Motor neuron (in vitro differentiated cells): ENCODE measurements at regions not wholly inside any gene's neighbourhood (a gene's known extent, or its start where the extent isn't known, plus 50 kb on each side); places are given as distances from the start of the nearest gene placed in this dataset.
A peak's percentile ranks its signal among the peaks of the same experiment; 100 is the strongest.

Source experiments
- ATAC-seq, 8 experiments: fragments of 200-7000 bp; cut with Tn5 transposase; replicated peaks in 6 of 8; 2 replicates each; pipeline ENCODE4 v1.8.0; 2021; ENCODE audit warnings: mild to moderate bottlenecking in 8 of 8, moderate library complexity in 8 of 8
- H3K27ac ChIP-seq, 2 donors: fragments of 250-450 bp; sonication (Bioruptor Pico); 2 replicates each; pipeline ENCODE4 v1.9.0; 2021; ENCODE audit warnings: antibody characterized with exemption in 2 of 2, mild to moderate bottlenecking in 2 of 2, moderate library complexity in 1 of 2
- H3K4me1 ChIP-seq, 2 donors: fragments of 250-450 bp; sonication (Bioruptor Pico); replicated peaks in 1 of 2; 2 replicates each; pipeline ENCODE4 v1.6.1; 2021; ENCODE audit warnings: antibody characterized with exemption in 2 of 2, mild to moderate bottlenecking in 2 of 2, moderate library complexity in 1 of 2
- H3K4me3 ChIP-seq, 5 donors: fragments of 250-450 bp; sonication (Bioruptor Pico); 2 replicates each; pipeline ENCODE4 v1.9.0; 2021; ENCODE audit warnings: antibody characterized with exemption in 5 of 5, mild to moderate bottlenecking in 5 of 5, moderate library complexity in 4 of 5
- WGBS, 10 experiments: fragments of 450-650 bp; shearing (Covaris generic); methylation state at CpG; one replicate each; pipeline ENCODE4 v1.0.0; 2022; 5-methylcytosine and 5-hydroxymethylcytosine counted together
- in situ Hi-C, 9 experiments: fragments of 400-800 bp; cut with MboI; loops; one replicate each; pipeline ENCODE4 v1.15.0; 2021; ENCODE audit warnings: low sequenced_read_pairs in 9 of 9, low pct_unique_long_range_greater_than_20kb in 2 of 9; ENCODE audit not compliant: unreplicated experiment in 9 of 9

DNA sequence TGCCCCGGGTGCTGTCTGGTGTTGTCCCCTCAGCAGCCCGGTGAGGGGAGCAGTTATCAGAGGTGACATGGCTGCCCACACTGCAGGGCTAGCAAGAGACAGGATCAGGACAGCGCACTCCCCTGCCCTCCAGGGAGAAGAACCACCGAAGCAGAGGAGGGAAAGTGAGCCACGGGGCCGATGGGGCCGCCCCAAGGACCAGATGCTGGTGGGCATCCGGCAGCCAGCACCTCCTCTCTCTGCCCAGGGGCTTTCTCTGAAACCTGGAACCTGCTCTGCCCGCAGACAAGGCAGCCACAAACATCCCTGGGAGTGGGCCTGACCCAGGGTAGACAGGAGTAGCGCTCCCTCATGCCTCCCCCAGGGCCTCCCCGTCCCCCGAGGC lies 163.0 kb upstream of the CST7 start:
- ATAC-seq: no peak
- in situ Hi-C loops: loop anchor here in 2 of 9 experiments (10.0 to 25.0 kb wide), 2 partner anchors 126 to 129 kb away; no protein-coding TSS in a partner anchor
- H3K27ac ChIP-seq: no peak overlapping the region
- no peak overlapping the region for H3K4me3 ChIP-seq
- no peaks in the 10 kb centered on the region for H3K4me1 ChIP-seq
- 60 to 90% (median 83%) methylated on average over 1 to 2 of the region's 12 CpGs; no CpG with 5 or more reads in 7 of the 10 experiments for WGBS, 10 experiments

DNA sequence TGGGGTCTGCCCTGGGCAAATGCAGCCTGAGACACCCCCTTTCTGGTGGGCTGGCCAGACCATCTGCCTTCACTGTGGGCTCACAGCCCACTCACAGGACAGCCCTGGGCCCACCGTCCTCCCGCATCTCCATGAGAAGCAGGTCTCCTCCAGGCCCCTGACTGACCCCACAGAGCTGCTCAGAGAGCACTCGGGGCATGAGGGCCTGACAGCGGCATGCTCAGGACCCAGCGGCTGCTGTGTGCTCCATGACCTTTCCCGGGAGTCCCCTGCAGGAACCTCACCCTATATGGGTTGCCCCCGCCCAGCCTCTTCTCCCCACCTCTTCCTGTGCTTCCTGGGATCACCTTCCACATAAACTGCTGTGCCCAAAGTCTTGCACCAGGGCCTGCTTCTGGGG lies 162.4 kb upstream of the CST7 start:
- WGBS, 10 experiments: 40 to 100% (median 100%) methylated on average over 1 to 2 of the region's 7 CpGs; no CpG with 5 or more reads in 5 of the 10 experiments
- no peaks in the 10 kb centered on the region for H3K4me1 ChIP-seq
- H3K27ac ChIP-seq: no peak overlapping the region
- ATAC-seq: no peak
- in situ Hi-C loops: loop anchor here in 2 of 9 experiments (10.0 to 25.0 kb wide), 2 partner anchors 126 to 128 kb away; no protein-coding TSS in a partner anchor
- no peak overlapping the region for H3K4me3 ChIP-seq

DNA sequence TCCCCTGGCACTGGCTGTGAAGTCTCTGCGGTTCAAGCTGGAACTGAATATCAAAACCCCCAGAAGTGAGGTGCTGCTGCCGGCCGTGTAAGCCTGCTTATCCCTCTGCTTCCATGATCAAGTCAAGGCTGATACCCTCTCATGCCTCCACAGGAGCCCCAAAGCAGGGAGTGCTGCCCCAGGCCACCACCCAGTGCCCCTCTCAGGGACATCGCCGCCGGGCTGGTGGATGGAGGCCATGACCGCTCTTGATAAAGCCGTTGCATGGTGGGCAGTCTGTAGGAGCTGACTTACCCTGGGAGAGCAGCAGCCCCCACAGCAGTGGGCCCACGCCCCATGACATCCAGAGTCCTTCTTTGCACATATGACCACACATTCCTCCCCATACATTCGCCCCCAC lies 162.0 kb upstream of the CST7 start:
- no peak for ATAC-seq
- whole genome bisulfite sequencing, 10 experiments: 39 to 60% methylated on average over 1 to 4 of the region's 10 CpGs; no CpG with 5 or more reads in 8 of the 10 experiments
- in situ Hi-C loops: loop anchor here in 2 of 9 experiments (10.0 to 25.0 kb wide), 2 partner anchors 125 to 128 kb away; no protein-coding TSS in a partner anchor
- no peaks in the 10 kb centered on the region for H3K4me1 ChIP-seq
- H3K27ac ChIP-seq: no peak overlapping the region
- H3K4me3 ChIP-seq: no peak overlapping the region

DNA sequence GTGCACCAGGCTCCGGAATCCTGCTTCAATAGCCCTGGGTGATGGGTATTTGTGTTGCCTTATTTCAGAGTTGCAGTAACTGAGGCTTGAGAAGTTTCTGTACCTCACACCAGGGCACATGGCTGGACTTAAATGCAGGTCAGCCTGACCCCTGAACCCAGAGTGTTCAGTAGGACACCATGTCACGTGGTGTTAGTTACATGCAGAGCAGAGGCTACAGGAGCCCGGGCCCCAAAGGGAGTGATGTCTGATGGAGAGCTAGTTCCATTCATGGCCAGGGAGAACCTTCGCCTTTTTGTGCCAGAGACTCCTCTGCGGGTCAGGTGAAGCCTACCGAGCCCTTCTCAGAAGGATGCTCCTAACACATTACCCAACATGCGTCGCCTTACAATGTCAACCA lies 161.4 kb upstream of the CST7 start:
- Histone ChIP-seq H3K4me1 (no peaks in the 10 kb centered on the region), H3K4me3 (no peak overlapping the region), H3K27ac (no peak overlapping the region)
- no peak for ATAC-seq
- WGBS, 10 experiments: 40 to 100% (median 93%) methylated on average over 1 to 5 of the region's 8 CpGs; no CpG with 5 or more reads in 4 of the 10 experiments
- in situ Hi-C loops: loop anchor here in 2 of 9 experiments (10.0 to 25.0 kb wide), 2 partner anchors 125 to 127 kb away; no protein-coding TSS in a partner anchor

DNA sequence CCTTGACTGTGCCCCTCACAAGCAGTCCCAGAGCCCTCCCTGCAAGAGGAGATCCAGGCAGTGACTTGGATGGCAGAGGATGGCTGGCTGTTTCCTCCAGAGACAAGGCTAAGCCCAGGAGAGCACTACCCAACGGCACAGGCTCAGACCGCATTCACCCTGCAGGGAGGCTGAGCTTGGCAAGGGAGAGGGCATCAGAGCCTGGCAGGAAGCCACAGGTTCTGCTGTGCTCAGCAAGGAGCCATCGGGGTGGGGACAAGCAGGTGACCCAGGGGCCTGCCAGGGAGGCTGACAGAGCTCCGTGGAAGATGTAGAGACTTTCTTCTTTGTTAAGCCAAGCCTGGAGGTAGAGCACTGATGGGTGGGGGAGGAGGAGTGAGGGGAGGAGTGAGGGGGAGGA lies 159.2 kb upstream of the CST7 start:
- ATAC-seq: no peak
- Histone ChIP-seq H3K4me1 (no peaks in the 10 kb centered on the region), H3K27ac (no peak overlapping the region), H3K4me3 (no peak overlapping the region)
- in situ Hi-C loops: loop anchor here in 2 of 9 experiments (10.0 to 25.0 kb wide), 2 partner anchors 122 to 125 kb away; no protein-coding TSS in a partner anchor
- WGBS, 10 experiments: 100% methylated on average over 1 of the region's 4 CpGs; no CpG with 5 or more reads in 9 of the 10 experiments

DNA sequence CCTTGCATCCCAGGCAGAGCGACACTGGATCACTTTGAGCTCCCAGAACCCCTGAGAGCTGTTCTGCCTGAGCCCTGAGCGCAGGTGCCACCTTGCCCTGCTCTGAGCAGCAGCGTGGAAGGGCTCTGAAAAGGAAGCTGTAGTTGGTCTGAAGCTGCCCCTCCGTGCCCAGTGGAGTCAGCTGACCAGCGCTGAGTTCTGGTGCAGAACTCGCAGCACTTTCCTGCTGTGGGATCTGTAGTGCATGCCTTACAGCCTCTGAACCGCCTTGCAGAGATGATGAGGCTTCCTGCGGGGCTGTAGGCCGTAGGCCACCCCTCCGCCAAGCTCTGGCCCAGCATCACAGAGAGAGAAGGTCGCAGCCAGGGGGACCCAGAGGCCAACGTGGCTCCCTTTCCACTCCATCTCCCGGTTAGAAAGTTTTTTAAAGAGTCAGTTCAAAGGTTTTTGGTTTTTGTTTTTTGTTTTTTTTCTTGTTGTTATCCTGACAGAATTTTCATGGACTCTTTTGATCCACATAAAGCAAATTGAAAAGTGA lies 158.3 kb upstream of the CST7 start:
- no peak for ATAC-seq
- Histone ChIP-seq H3K4me1 (no peaks in the 10 kb centered on the region), H3K4me3 (no peak overlapping the region), H3K27ac (no peak overlapping the region)
- WGBS, 10 experiments: 40 to 71% (median 50%) methylated on average over 2 to 7 of the region's 13 CpGs; no CpG with 5 or more reads in 1 of the 10 experiments
- in situ Hi-C loops: loop anchor here in 1 of 9 experiments (25.0 kb wide), 1 partner anchor 121 kb away; no protein-coding TSS in a partner anchor

DNA sequence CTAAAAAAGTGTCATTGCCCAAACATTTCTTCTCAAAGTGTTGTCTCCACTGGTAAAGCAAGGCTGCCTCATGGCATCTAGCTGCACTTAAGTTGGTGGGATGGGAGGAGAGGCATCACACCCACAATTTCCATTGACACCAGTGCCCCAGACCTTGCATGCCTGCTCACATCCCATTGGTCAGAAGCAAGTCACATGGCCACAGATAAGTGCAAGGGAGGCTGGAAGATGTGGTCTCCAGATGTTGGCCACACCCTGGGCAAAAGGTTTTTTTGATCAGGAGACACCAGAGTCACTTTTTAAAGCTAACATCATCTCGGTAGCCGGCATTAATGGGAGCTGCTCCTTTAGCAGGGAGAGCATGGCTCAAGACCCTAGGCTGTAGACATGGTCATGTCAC lies 157.1 kb upstream of the CST7 start:
- H3K27ac ChIP-seq: no peak overlapping the region
- in situ Hi-C loops: loop anchor here in 1 of 9 experiments (25.0 kb wide), 1 partner anchor 120 kb away; no protein-coding TSS in a partner anchor
- ATAC-seq: peak in 2 of 8 experiments; percentile 44 to 62

DNA sequence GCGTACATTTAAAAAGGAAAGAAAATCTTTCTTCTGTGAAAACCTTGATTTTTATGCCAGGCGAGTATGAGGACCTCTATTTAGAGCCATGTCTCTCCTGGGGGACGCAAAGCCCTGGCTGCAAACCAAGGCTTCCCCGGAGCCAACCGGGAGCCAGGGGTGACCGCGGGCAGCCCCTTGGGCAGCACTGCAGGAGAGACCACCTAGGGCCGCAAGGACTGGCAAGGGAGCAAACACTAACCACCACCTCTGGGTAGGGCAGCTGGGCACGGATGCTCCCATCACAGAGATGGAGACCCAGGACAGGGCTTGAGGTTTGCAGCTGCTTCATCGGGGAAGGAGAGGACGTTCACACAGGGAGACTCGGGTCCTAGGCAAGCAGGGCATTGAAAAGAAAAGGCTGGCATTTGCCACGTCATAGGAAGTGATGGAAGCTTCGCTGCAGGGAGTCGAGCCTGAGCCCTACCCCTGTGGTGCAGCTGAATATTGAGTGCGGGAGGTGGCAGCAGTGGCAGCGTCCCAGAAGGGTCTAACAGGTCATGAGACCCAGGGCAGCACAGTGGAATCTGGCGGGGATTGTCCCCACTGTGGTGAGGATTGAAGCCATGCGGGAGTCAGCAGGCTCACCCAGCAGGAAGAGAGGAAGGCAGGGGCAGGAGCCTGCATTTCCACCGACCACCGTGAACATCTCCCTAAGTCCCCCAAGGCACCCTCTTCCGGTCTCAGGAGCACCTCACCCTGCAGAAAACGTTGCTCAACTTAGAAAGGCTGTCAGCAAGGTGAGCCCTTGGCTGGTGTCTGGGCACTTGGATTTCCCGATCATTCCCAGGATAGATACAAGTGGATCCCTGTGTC lies 156.2 kb upstream of the CST7 start:
- no peak for ATAC-seq
- no peaks in the 10 kb centered on the region for H3K4me1 ChIP-seq
- WGBS, 10 experiments: 71 to 100% (median 85%) methylated on average over 1 to 12 of the region's 24 CpGs; no CpG with 5 or more reads in 1 of the 10 experiments
- in situ Hi-C loops: loop anchor here in 1 of 9 experiments (25.0 kb wide), 1 partner anchor 119 kb away; no protein-coding TSS in a partner anchor
- H3K4me3 ChIP-seq: no peak overlapping the region
- no peak overlapping the region for H3K27ac ChIP-seq

More for the DNA sequence above, 157.1 kb upstream of the CST7 start:
- 0 to 100% (median 55%) methylated on average over 1 to 2 of the region's 2 CpGs; no CpG with 5 or more reads in 6 of the 10 experiments for WGBS, 10 experiments
- H3K4me1 ChIP-seq: no peaks in the 10 kb centered on the region
- H3K4me3 ChIP-seq: no peak overlapping the region

DNA sequence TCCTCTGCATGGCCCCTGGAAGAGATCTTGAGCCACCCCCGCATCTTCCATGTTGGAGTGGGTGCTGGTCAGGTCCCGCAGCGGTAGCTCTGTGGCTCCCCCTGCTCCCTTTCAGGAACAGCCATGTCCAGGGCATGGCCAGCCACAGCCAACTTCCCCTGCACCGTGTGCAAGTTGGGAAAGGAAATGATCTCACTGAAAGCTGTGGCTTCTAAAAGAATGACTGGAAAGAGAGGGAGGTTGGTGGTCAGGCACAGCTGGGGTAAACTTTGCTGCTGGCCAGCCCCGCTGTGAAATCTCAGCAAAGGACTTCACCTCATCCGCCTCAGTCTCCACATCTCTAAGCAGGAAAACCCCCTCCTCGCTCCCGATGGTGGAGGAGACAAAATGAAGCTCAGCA lies 153.6 kb upstream of the CST7 start:
- H3K4me3 ChIP-seq: no peak overlapping the region
- WGBS, 10 experiments: 60 to 100% (median 83%) methylated on average over 1 to 5 of the region's 8 CpGs; no CpG with 5 or more reads in 4 of the 10 experiments
- ATAC-seq: no peak
- no peak overlapping the region for H3K27ac ChIP-seq
- in situ Hi-C loops: loop anchor here in 1 of 9 experiments (25.0 kb wide), 1 partner anchor 117 kb away; no protein-coding TSS in a partner anchor
- H3K4me1 ChIP-seq: no peaks in the 10 kb centered on the region

DNA sequence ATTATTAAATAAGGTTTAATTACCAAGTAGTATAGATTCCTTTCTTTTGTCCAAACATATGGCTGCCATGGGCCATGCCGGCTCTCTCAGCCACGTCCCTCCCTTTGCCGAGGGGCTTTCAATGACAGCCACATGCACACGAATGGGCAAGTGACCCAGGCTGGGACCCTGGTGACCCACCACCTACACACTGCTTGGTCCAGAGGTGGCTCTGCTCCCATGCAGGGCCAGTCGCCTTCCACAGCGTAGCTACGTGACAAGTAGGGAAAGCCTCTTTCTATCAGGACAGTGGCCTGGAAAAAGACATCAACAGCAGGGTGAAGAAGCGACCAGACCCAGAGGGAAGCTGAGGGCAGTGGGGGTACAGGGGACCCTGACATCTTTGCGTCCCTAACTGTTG lies 152.8 kb upstream of the CST7 start:
- in situ Hi-C loops: loop anchor here in 1 of 9 experiments (25.0 kb wide), 1 partner anchor 116 kb away; no protein-coding TSS in a partner anchor
- no peak for ATAC-seq

DNA sequence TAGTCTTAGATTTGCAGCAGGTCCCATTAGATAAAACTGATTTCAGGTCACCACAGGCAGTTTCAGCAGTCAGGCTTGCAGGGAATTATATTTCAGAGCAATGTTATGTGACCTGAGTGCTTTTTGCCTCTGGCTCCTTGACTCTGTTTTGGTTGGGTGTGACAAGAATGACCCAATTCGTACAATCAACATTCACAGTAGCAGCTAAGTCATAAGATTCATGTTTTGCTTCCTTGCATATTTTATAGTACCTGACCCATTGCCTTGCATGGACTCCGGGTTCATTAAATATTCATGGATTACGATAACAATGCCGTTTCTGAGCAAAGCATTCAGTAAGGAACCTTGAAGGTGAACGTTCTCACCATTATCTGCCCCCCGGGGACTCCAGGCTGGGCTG lies 152.0 kb upstream of the CST7 start:
- Histone ChIP-seq H3K27ac (no peak overlapping the region), H3K4me1 (no peaks in the 10 kb centered on the region), H3K4me3 (no peak overlapping the region)
- in situ Hi-C loops: loop anchor here in 1 of 9 experiments (25.0 kb wide), 1 partner anchor 115 kb away; no protein-coding TSS in a partner anchor
- 0 to 83% (median 53%) methylated on average over 1 to 6 of the region's 6 CpGs; no CpG with 5 or more reads in 1 of the 10 experiments for WGBS, 10 experiments
- ATAC-seq: peak in 4 of 8 experiments; percentile 38 to 78 (median 75)

More for the DNA sequence above, 152.8 kb upstream of the CST7 start:
- WGBS, 10 experiments: 40 to 100% (median 65%) methylated on average over 1 to 6 of the region's 9 CpGs; no CpG with 5 or more reads in 4 of the 10 experiments
- Histone ChIP-seq H3K4me1 (no peaks in the 10 kb centered on the region), H3K27ac (no peak overlapping the region), H3K4me3 (no peak overlapping the region)

DNA sequence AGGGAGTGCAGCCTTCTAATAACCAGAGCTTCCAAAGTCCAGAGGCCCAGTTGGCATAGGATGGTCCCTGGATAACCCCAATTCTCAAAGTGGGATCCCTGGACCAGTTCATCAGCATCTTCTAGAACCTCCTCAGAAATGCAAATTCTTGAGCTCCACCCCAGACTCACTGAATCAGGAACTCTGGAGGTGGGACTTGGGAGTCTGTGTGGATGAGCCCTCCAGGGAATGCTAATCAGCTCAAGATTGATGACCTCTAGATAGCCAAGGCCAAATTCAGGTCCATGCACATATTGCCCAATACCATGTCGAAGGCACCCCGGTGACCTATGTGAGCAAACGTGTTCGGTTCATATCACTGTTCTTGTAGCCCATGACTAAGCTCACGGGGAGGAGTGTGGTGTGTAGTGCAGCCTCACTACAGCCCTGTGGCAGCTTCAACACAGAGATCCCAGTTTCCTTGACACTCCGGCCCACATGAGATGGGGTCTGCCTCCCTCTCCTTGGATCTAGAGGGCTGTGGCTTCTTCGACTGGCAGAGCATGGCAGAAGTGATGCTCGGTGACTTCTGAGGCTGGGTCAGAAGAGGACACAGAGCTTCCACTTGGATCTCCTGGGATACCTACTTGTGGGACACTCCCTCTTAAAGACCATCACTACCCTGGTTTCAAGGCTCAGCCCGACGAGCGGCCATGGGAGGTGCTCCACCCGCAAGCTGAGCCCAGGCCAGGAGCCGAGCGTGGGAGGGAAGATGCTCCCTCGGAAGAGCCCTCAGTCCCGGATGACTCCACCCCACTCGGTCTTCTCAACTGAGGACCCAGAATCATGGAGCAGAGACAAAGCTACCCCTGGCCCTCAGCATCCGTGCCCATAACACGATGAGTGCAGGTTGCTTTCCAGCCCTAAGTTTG lies 151.1 kb upstream of the CST7 start:
- H3K4me3 ChIP-seq: no peak overlapping the region
- in situ Hi-C loops: loop anchor here in 1 of 9 experiments (25.0 kb wide), 1 partner anchor 114 kb away; no protein-coding TSS in a partner anchor
- 20 to 93% (median 75%) methylated on average over 1 to 9 of the region's 19 CpGs; no CpG with 5 or more reads in 4 of the 10 experiments for WGBS, 10 experiments
- ATAC-seq: peak in 2 of 8 experiments; percentile 69 to 71
- no peaks in the 10 kb centered on the region for H3K4me1 ChIP-seq
- H3K27ac ChIP-seq: no peak overlapping the region
